Neural progenitor cell (in vitro differentiated cells): ENCODE measurements at regions not wholly inside any gene's neighbourhood (a gene's known extent, or its start where the extent isn't known, plus 50 kb on each side); places are given as distances from the start of the nearest gene placed in this dataset.

Experiments used
- CTCF ChIP-seq: fragments of 200-600 bp; sonication (generic); IDR thresholded peaks from 2 replicates; pipeline ENCODE4 v1.5.1; 2017; ENCODE audit warnings: antibody characterized with exemption, mild to moderate bottlenecking
- EZH2 ChIP-seq: fragments of 200-600 bp; sonication (generic); IDR thresholded peaks from 2 replicates; pipeline ENCODE4 v1.6.1; 2017; ENCODE audit warnings: antibody characterized with exemption, mild to moderate bottlenecking, moderate library complexity
- EZH2phosphoT487 ChIP-seq: fragments of 200-600 bp; sonication (generic); IDR thresholded peaks from 2 replicates; pipeline ENCODE4 v1.6.1; 2017; ENCODE audit warnings: antibody characterized with exemption

GRCh38 chr6:131510591-131510990 lies 62.4 kb upstream of the ARG1 start:
- TF ChIP-seq CTCF: no peak
- no peak for TF ChIP-seq EZH2
- no peak for TF ChIP-seq EZH2phosphoT487
